Kasumi-1 (cell line): ENCODE measurements at regions not wholly inside any gene's neighbourhood (a gene's known extent, or its start where the extent isn't known, plus 50 kb on each side); places are given as distances from the start of the nearest gene placed in this dataset.

Experiments
- DNase-seq, 2 experiments: peaks; one replicate each; lab custom pipeline; 2025; lab: John Stamatoyannopoulos, UW

- DNase-seq: peak in 1 of 2 experiments; percentile 5
Observed at GRCh38 chr3:117616227-117616626, 906.6 kb downstream of the TUSC7 start.

GRCh38 chr3:117617906-117618305 is 908.3 kb downstream of the TUSC7 start:
- DNase-seq: no peak

- DNase-seq: no peak
Observed at GRCh38 chr3:117618462-117618861, 908.9 kb downstream of the TUSC7 start.

GRCh38 chr3:117619805-117620204 is 910.2 kb downstream of the TUSC7 start:
- no peak for DNase-seq

GRCh38 chr3:117622171-117622841 is 912.7 kb downstream of the TUSC7 start:
- DNase-seq: no peak

GRCh38 chr3:117624424-117624823 is 914.8 kb downstream of the TUSC7 start:
- DNase-seq: no peak

- no peak for DNase-seq
Observed at GRCh38 chr3:117625174-117625573, 915.6 kb downstream of the TUSC7 start.

GRCh38 chr3:117626577-117626976 is 917.0 kb downstream of the TUSC7 start:
- no peak for DNase-seq

- DNase-seq: no peak
Observed at GRCh38 chr3:117628823-117629291, 919.3 kb downstream of the TUSC7 start.

GRCh38 chr3:117629505-117629904 is 919.9 kb downstream of the TUSC7 start:
- no peak for DNase-seq

- DNase-seq: no peak
Observed at GRCh38 chr3:117630469-117630868, 920.9 kb downstream of the TUSC7 start.

- DNase-seq: no peak
Observed at GRCh38 chr3:117630885-117631284, 921.3 kb downstream of the TUSC7 start.

GRCh38 chr3:117631781-117632180 is 922.2 kb downstream of the TUSC7 start:
- no peak for DNase-seq

- DNase-seq: no peak
Observed at GRCh38 chr3:117632191-117632590, 922.6 kb downstream of the TUSC7 start.

GRCh38 chr3:117633207-117633606 is 923.6 kb downstream of the TUSC7 start:
- no peak for DNase-seq

- DNase-seq: no peak
Observed at GRCh38 chr3:117637666-117638065, 928.1 kb downstream of the TUSC7 start.

GRCh38 chr3:117644203-117644602 is 934.6 kb downstream of the TUSC7 start:
- no peak for DNase-seq

GRCh38 chr3:117645561-117646242 is 936.1 kb downstream of the TUSC7 start:
- no peak for DNase-seq

- DNase-seq: no peak
Observed at GRCh38 chr3:117647435-117647834, 937.9 kb downstream of the TUSC7 start.

GRCh38 chr3:117651246-117651645 is 941.7 kb downstream of the TUSC7 start:
- DNase-seq: no peak

- no peak for DNase-seq
Observed at GRCh38 chr3:117656391-117656790, 946.8 kb downstream of the TUSC7 start.

GRCh38 chr3:117657278-117657677 is 947.7 kb downstream of the TUSC7 start:
- DNase-seq: no peak

GRCh38 chr3:117660941-117661817 is 951.6 kb downstream of the TUSC7 start:
- DNase-seq: no peak
